Peyer's patch (tissue), 4 donors: ENCODE measurements at regions not wholly inside any gene's neighbourhood (a gene's known extent, or its start where the extent isn't known, plus 50 kb on each side); places are given as distances from the start of the nearest gene placed in this dataset.

Source experiments
- POLR2A ChIP-seq, 2 donors: fragments of 450-650 bp; IDR thresholded peaks; one replicate each; pipeline ENCODE4 v1.5.1; 2017; ENCODE audit warnings: antibody characterized with exemption in 2 of 2, mild to moderate bottlenecking in 2 of 2, moderate library complexity in 2 of 2
- TF ChIP-seq, protein P1 (sequence below), 6 experiments: fragments of 450-650 bp in 4 of 6; fragments of 200-600 bp in 2 of 6; sonication (generic) in 1 of 6; IDR thresholded peaks; one replicate each; pipeline ENCODE4 v1.5.1; 2017 to 2019; ENCODE audit warnings: antibody characterized with exemption in 6 of 6, mild to moderate bottlenecking in 3 of 6, moderate library complexity in 1 of 6

DNA sequence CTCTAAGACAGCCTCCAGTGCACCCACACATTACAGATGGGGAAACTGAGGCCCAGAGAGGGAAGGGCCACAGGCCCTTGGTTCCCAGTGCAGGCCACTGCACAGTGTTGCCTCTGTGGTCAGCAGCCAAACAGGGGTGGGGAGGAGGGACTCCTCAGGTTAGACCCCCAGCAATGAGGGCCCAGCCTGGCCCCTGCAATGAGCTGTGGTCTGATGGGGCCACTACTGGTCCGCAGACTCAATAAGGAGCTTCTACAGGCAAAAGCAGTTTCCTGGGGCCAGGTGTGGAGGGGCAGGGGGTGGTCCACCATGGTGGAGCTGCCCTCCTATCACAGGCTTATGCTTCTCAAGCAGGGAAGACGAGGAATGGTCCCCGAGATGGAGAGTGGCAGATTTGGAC is 87.6 kb downstream of the HS1BP3 start:
- TF ChIP-seq, protein P1, sequence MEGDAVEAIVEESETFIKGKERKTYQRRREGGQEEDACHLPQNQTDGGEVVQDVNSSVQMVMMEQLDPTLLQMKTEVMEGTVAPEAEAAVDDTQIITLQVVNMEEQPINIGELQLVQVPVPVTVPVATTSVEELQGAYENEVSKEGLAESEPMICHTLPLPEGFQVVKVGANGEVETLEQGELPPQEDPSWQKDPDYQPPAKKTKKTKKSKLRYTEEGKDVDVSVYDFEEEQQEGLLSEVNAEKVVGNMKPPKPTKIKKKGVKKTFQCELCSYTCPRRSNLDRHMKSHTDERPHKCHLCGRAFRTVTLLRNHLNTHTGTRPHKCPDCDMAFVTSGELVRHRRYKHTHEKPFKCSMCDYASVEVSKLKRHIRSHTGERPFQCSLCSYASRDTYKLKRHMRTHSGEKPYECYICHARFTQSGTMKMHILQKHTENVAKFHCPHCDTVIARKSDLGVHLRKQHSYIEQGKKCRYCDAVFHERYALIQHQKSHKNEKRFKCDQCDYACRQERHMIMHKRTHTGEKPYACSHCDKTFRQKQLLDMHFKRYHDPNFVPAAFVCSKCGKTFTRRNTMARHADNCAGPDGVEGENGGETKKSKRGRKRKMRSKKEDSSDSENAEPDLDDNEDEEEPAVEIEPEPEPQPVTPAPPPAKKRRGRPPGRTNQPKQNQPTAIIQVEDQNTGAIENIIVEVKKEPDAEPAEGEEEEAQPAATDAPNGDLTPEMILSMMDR (IDR thresholded peaks at IDR 0.05), result no peak
- TF ChIP-seq POLR2A (IDR thresholded peaks at IDR 0.05), result no peak
